Vagina (tissue), 2 donors: ENCODE measurements at regions not wholly inside any gene's neighbourhood (a gene's known extent, or its start where the extent isn't known, plus 50 kb on each side); places are given as distances from the start of the nearest gene placed in this dataset.
A peak's percentile ranks its signal among the peaks of the same experiment; 100 is the strongest.

ENCODE experiments used
- DNase-seq, 2 donors: peaks; one replicate each; pipeline ENCODE4 v3.0.0-alpha.2; 2017; ENCODE audit errors: extremely low spot score in 2 of 2
- H3K27ac ChIP-seq: fragments of 200-600 bp; sonication (generic); one replicate; pipeline ENCODE4 v1.5.1; 2019
- H3K27me3 ChIP-seq: fragments of 200-600 bp; sonication (generic); one replicate; pipeline ENCODE4 v1.5.1; 2019
- H3K36me3 ChIP-seq, 2 donors: fragments of 200-600 bp; sonication (generic); one replicate each; pipeline ENCODE4 v1.5.1; 2017 to 2019
- H3K4me1 ChIP-seq: fragments of 200-600 bp; sonication (generic); one replicate; pipeline ENCODE4 v1.5.1; 2019
- H3K4me3 ChIP-seq, 2 donors: fragments of 200-600 bp; sonication (generic); 1 replicate in 1 of 2; 2 replicates in 1 of 2; pipeline ENCODE4 v1.5.1; 2016 to 2019
- H3K9me3 ChIP-seq: fragments of 200-600 bp; sonication (generic); one replicate; pipeline ENCODE4 v1.5.1; 2019
- CTCF ChIP-seq, 3 experiments: fragments of 450-650 bp in 2 of 3; fragments of 200-600 bp in 1 of 3; sonication (generic) in 1 of 3; IDR thresholded peaks; one replicate each; pipeline ENCODE4 v1.5.1; 2017 to 2019; ENCODE audit warnings: antibody characterized with exemption in 3 of 3, mild to moderate bottlenecking in 2 of 3, moderate library complexity in 2 of 3
- POLR2A ChIP-seq, 2 donors: fragments of 450-650 bp; IDR thresholded peaks; one replicate each; pipeline ENCODE4 v1.6.1; 2017; ENCODE audit warnings: antibody characterized with exemption in 2 of 2, mild to moderate bottlenecking in 2 of 2, moderate library complexity in 2 of 2
- POLR2AphosphoS5 ChIP-seq, 2 donors: sonication (generic); formaldehyde crosslinking; IDR thresholded peaks; one replicate each; pipeline ENCODE4 v1.9.0; 2017; ENCODE audit warnings: antibody characterized with exemption in 2 of 2, mild to moderate bottlenecking in 2 of 2, low read depth in 1 of 2; ENCODE audit not compliant: insufficient read depth in 1 of 2
- intact Hi-C: fragments of 100-400 bp; cut with DNase I; formaldehyde crosslinking; loops from one replicate; pipeline ENCODE4 v1.15.1; 2023

DNA sequence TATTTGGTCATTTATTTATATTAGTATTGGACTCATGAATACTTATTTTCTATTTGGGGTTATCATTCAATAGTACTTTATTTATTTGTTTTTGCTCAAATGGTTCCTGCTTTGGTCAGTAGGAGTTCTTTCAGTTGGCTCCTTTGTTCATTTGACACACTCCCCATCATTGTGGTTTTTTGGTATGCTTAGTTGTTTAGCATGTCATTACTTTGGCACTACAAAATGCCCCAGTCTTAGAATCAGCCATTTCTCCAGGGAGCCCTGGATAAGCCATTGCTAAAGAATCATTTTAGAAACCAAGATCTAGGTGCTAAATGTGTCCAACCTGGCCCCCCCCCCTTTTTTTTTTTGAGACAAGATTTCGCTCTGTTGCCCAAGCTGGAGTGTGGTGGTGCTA, 61.7 kb upstream of the MRPS6 start:
- intact Hi-C loops, result no loop called here
- Histone ChIP-seq H3K9me3 (no peaks in the 10 kb centered on the region), H3K27ac (no peak overlapping the region), H3K4me3 (no peak overlapping the region), H3K4me1 (no peaks in the 10 kb centered on the region), H3K36me3 (no peaks in the 10 kb centered on the region), H3K27me3 (no peaks in the 10 kb centered on the region)
- TF ChIP-seq POLR2AphosphoS5 (IDR thresholded peaks at IDR 0.05; ENCODE audit: insufficient read depth in 1 of 2, low read depth in 1 of 2) (no peak), POLR2A (IDR thresholded peaks at IDR 0.05) (no peak), CTCF (IDR thresholded peaks at IDR 0.05) (no peak)
- no peak for DNase-seq

DNA sequence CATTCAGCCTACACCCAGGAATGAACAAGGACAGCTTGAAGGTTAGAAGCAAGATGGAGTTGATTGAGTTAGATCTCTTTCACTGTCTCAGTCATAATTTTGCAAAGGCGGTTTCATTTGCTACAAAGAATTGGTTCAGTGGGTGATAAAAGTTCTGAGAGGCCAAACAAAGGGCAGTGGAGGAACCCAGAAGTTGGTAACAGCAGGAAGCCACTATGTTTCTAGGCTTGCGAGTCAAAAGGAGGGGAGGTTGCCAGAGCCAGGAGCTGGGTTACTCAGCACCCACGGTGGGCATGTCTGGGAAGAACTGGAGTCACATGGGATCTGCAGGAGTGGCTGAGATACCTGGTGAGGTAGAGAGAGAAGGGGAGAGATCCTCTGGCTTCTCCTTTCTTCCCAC, 64.2 kb upstream of the MRPS6 start:
- Histone ChIP-seq H3K27me3 (no peaks in the 10 kb centered on the region), H3K36me3 (no peaks in the 10 kb centered on the region), H3K9me3 (no peaks in the 10 kb centered on the region), H3K27ac (no peak overlapping the region), H3K4me3 (no peak overlapping the region), H3K4me1 (no peaks in the 10 kb centered on the region)
- intact Hi-C loops, result no loop called here
- TF ChIP-seq POLR2AphosphoS5 (IDR thresholded peaks at IDR 0.05; ENCODE audit: insufficient read depth in 1 of 2, low read depth in 1 of 2), result no peak
- no peak for TF ChIP-seq POLR2A (IDR thresholded peaks at IDR 0.05)
- TF ChIP-seq CTCF (IDR thresholded peaks at IDR 0.05), result no peak
- no peak for DNase-seq

GRCh38 chr21:34008618-34009017, 64.8 kb upstream of the MRPS6 start:
- TF ChIP-seq POLR2AphosphoS5 (IDR thresholded peaks at IDR 0.05; ENCODE audit: insufficient read depth in 1 of 2, low read depth in 1 of 2), result no peak
- Histone ChIP-seq H3K27ac (no peak overlapping the region), H3K9me3 (no peaks in the 10 kb centered on the region), H3K4me3 (no peak overlapping the region), H3K27me3 (no peaks in the 10 kb centered on the region), H3K4me1 (no peaks in the 10 kb centered on the region), H3K36me3 (no peaks in the 10 kb centered on the region)
- intact Hi-C loops, result no loop called here
- no peak for DNase-seq

DNA sequence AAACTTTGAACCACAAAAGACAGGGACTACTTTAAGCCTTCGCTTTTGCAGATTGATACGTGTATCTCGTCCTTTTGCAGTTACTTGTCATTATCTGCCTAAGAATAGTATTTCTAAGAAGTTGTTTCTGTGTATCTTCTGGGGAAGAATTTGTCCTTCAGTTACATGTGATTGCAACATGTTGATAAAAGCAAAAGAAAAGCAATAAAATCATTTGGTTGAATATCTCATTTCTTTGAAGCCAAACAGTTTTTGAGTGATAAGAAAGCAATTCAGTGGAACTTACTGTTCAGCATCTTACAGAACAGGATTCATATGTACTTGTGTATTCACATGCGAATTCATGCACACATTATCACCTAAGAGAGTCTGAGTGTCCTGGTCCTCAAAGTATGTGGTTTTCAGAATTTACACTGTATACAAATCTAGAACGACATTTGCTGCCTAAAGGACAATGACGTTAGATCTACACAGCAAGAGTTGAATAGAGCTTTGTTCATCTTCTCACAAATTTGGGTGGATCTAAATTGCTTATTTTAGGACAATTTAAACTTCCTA, 66.7 kb upstream of the MRPS6 start:
- Histone ChIP-seq H3K4me1 (no peaks in the 10 kb centered on the region), H3K27ac (no peak overlapping the region), H3K27me3 (no peaks in the 10 kb centered on the region), H3K4me3 (no peak overlapping the region), H3K9me3 (no peaks in the 10 kb centered on the region), H3K36me3 (no peaks in the 10 kb centered on the region)
- TF ChIP-seq POLR2AphosphoS5 (IDR thresholded peaks at IDR 0.05; ENCODE audit: insufficient read depth in 1 of 2, low read depth in 1 of 2) (no peak), POLR2A (IDR thresholded peaks at IDR 0.05) (no peak), CTCF (IDR thresholded peaks at IDR 0.05) (no peak)
- intact Hi-C loops, result no loop called here
- no peak for DNase-seq

DNA sequence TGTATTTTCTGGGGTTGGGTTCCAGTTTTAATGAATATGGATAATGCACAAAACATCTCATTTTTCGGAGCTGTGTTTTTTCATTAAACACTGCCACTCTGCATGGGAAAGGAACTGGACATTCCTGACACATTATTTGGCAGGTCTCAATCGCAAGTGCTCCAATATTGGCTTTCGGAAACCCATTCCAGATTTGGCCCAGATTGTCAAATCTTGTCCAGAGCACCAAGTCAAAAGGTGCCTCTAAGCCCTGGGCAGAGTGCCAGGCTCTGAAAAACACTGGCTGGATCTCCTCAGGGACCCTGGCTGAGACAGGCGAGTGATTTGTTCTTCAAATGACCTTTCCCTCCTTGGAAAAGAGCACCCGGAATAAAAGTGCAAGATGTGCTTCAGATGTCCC, 68.4 kb upstream of the MRPS6 start:
- no peak overlapping the region for H3K4me3 ChIP-seq
- peak overlapping the region; percentile 8 for H3K27ac ChIP-seq
- no peaks in the 10 kb centered on the region for H3K4me1 ChIP-seq
- no peaks in the 10 kb centered on the region for H3K9me3 ChIP-seq
- intact Hi-C loops, result no loop called here
- no peak for DNase-seq
- TF ChIP-seq CTCF (IDR thresholded peaks at IDR 0.05) (no peak), POLR2AphosphoS5 (IDR thresholded peaks at IDR 0.05; ENCODE audit: insufficient read depth in 1 of 2, low read depth in 1 of 2) (no peak), POLR2A (IDR thresholded peaks at IDR 0.05) (no peak)
- no peaks in the 10 kb centered on the region for H3K36me3 ChIP-seq
- no peaks in the 10 kb centered on the region for H3K27me3 ChIP-seq
